Activated T-cell treated with anti-CD3 and anti-CD28 coated beads for 48 hours (primary cell): ENCODE measurements at regions not wholly inside any gene's neighbourhood (a gene's known extent, or its start where the extent isn't known, plus 50 kb on each side); places are given as distances from the start of the nearest gene placed in this dataset.

Experiments
- DNase-seq: peaks from one replicate; pipeline ENCODE4 v3.0.0-alpha.2; 2020; ENCODE audit warnings: low read depth

DNA sequence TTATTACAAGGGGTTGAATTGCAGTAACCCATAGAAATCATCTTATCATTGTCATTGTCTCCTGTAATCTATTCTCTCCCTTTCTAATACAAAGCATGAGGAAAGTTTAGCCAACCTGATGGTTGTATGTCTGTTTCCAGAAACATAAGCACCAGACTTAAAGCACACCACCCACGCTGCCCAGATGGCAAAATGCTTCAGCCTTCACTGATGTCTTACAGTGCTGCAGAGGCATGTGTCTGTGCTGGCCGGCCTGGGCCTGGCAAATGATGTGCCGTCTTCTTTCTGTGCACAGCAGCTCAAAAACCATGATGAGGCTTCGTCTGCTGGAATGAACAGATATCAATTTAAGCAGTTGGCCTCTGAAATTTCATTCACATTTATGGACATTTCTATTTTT, 443.0 kb upstream of the RGPD4 start:
- DNase-seq: no peak

DNA sequence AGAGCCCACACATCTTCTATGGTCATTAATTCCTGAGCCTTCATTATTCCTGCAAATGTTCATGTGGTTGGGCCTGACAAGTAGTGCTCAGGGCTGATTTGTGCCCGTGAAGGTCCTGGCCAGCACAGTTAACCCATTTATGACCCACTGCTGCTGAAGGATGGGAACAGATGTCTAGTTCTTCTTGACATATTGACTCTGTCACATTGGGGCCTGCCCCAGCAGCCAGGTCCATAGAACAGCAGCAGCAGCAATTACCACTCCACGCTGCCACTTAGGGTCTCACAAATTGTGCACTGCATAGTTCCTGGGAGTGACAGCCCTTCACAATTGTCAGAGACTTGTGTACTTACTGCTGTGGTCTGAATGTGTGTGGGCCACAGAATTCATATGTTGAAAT, 442.3 kb upstream of the RGPD4 start:
- no peak for DNase-seq

DNA sequence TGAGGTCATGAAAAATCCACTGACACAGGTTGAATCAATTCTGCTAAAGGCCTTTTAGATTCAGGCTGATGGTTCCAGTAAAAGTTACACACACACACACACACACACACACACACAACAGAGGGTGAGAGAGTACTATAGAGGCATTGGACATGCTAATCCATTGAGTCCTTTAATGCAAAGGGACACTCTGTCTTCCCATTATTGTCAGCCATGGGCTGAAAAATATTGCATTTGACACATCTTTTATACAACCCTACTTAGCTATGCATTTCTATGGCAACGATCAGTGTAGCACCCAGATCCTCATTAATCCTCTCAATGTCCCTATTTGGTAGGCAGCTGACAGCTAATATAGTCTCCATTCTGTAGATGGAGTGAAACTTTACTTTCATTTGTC, 440.8 kb upstream of the RGPD4 start:
- no peak for DNase-seq

DNA sequence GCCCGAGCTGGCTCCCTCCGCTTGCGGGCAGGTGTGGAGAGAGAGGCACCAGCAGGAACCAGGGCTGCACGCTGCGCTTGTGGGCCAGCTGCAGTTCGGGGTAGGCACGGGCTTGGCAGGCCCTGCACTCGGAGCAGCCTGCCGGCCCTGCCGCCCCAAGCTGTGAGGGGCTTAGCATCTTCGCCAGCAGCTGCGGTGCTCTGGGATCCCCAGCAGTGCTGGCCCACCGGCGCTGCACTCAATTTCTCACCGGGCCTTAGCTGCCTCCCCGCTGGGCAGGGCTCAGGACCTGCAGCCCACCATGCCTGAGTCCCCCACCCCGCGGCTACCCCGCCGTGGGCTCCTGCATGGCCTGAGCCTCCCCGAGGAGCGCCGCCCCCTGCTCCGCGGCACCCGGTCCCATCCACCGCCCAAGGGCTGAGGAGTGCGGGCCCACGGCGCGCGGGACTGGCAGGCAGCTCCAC, 434.4 kb upstream of the RGPD4 start:
- no peak for DNase-seq

DNA sequence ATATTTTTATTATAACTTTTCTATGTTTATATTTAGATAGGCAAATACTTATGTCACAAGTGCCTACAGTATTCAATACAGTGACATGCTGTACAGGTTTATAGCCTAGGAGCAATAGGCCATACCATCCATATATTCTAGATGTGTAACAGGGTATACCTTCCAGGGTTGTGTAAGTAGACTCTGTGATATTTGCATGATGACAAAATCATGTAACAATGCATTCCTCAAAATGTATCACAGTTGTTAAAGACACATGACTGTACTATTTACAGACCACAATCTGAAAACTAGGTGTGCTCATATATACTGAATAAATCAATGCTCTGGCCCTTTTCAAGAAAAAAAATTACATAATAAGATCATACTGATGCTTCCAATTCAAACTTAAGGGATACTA, 433.2 kb upstream of the RGPD4 start:
- no peak for DNase-seq

- DNase-seq: no peak
Measured at GRCh38 chr2:107398683-107399082, 428.0 kb upstream of the RGPD4 start.

DNA sequence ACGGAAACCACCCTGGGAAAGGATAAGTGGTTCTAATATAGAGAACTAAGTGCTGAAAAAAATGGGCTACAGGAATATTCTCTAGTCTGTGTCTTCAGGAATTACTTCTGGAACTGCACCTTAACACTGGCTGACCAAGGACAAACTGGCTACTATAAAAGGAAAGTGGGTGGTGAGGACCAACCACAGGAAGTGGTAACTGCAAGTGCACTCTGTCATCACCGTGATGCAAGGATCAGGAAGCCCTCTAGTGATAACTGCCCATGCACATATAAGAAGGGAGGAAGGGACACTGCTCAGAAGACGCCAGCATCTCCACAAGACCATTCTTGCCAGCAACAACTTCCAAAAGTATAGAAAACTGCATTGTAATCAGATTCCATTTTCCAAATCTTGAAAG, 424.4 kb upstream of the RGPD4 start:
- DNase-seq: no peak

- no peak for DNase-seq
Measured at GRCh38 chr2:107405261-107405660, 421.4 kb upstream of the RGPD4 start.

GRCh38 chr2:107407017-107407416, 419.7 kb upstream of the RGPD4 start:
- DNase-seq: no peak

- no peak for DNase-seq
Measured at GRCh38 chr2:107407974-107408373, 418.7 kb upstream of the RGPD4 start.

DNA sequence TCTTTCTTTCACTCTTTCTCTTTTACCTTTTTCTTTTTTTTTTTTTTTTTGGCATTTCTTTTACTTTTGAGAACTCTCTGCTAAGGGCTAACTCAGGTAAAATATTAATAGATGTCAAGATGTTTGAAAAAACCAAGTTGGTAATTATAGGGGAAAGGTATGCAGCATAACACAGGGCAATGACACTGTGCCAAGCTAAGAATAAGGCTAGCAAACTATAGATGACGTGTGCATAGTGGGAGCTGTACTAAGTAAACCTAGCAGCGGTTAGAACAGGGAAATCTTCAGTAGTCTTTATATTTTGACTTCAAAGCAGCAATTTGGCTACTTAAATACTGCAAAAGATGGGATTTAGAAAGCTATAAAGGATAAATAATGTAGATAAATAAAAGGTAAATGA, 415.4 kb upstream of the RGPD4 start:
- DNase-seq: no peak

DNA sequence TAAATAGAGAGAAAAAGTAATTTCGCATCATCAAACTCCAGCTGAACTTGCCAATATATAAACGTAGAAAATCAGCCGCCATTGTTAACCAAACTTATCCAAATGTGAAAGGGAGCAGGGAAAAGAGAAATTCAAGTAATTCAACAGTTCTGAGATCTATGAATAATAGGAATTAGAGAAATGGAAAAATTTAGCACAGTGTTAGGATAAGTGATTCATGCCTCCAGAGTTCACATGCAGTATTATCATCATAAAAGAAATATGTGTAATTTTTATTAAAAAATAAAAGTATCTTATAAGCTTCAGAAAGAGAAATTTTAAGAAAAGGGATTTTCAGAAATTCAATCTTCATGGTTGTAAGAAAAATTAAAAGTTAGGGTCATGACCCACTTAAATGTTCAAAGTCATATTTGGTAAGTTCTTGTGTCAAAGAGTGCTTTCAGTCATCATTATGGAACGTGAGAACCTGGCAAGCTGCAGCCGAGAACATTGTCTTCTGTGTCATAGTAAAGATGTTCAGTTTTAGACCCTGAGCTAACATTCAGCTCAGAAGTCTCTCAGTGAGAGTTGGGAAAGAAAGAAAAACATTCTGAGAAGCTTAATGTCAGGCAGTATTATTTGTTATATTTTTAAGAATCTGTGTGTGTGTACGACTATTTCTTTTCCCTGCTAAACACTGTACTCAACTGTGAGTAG, 414.3 kb upstream of the RGPD4 start:
- DNase-seq: no peak

- DNase-seq: no peak
Measured at GRCh38 chr2:107412981-107413380, 413.7 kb upstream of the RGPD4 start.

- DNase-seq: no peak
Measured at GRCh38 chr2:107414376-107414775, 412.3 kb upstream of the RGPD4 start.

DNA sequence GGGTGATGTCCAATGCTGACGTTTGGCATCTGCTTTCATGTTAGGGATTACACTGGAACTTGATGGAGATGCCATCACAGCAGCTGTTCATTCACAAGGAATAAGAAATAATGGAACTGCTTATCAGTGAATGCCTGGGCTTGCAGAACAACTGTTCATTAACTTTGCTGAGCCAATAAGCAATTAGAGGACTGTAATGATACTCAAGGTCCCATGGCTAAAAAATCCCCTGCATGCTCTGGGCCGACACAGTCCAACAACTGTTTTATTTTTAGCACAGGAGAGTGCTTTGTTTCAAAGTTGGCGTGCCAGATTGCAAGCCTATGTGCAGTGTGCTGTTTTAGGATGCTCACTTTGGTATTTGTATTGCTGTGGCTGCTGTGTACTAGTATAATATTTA, 408.0 kb upstream of the RGPD4 start:
- no peak for DNase-seq

DNA sequence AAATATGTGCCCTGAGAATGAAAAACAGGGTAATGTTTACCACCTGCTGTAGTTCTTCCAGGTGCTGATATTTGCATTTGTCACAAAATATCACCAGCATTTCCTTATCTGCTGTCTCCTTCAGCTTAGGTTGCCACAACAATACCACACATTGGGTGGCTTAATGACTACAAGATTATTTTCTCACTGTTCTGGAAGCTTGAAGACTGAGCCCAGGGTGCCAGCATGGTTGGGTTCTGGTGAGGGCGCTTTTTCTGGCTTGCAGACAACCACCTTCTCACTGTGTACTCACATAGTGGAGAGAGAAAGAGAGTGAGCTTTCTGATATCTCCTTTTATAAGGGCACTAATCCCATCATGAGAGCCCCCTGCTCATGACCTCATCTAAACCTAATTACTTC, 407.5 kb upstream of the RGPD4 start:
- DNase-seq: no peak

DNA sequence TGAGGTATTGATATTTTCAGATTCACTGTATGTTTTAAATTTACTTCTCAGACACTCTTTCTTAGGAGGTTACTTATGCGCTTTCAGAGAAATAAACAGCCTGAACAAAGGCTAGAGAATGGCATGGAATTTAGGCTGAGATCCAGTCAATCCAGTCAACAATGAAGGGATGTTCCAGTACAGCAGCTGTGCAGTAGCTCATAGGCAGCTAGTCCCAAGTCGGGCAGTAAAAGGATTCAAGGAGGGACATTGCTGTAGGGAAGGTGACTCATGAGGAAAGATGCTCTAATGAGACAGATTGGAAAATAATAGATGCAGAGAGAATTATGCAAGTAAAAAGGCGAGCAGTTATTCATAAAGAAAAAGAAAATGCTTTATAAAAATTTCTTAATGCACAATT, 397.9 kb upstream of the RGPD4 start:
- DNase-seq: no peak

- no peak for DNase-seq
Measured at GRCh38 chr2:107430006-107430405, 396.7 kb upstream of the RGPD4 start.

GRCh38 chr2:107430596-107431266, 396.0 kb upstream of the RGPD4 start:
- DNase-seq: no peak

- no peak for DNase-seq
Measured at GRCh38 chr2:107436281-107436680, 390.4 kb upstream of the RGPD4 start.

- no peak for DNase-seq
Measured at GRCh38 chr2:107437265-107437664, 389.4 kb upstream of the RGPD4 start.

- DNase-seq: no peak
Measured at GRCh38 chr2:107437807-107438206, 388.9 kb upstream of the RGPD4 start.

DNA sequence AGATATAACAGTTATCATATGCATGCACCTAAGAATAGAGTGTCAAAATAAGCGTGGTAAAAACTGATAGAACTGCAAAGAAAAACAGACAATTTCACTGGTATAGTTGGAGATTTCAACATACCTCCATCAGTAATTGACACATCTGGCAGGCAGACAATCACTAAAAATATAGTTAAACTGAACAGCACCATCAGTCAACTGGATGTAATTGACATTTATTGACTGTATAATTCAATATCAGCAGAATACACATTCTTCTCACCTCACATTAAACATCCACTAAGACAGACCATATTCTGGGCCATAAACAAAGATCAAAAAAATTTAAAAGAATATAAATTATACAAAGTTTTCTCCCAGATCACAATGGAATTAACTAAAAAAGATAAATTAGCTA, 378.5 kb upstream of the RGPD4 start:
- no peak for DNase-seq

- no peak for DNase-seq
Measured at GRCh38 chr2:107461301-107461700, 365.4 kb upstream of the RGPD4 start.
